Urothelium cell line (cell line): ENCODE measurements at regions not wholly inside any gene's neighbourhood (a gene's known extent, or its start where the extent isn't known, plus 50 kb on each side); places are given as distances from the start of the nearest gene placed in this dataset.

Experiments used
- DNase-seq: peaks from one replicate; pipeline ENCODE4 v3.0.0; 2011; ENCODE audit warnings: low spot score, mixed read lengths
- FAIRE-seq: peaks from 2 replicates; lab custom pipeline; 2011; peaks lifted over from hg19 to GRCh38; lab: Jason Lieb, UNC

DNA sequence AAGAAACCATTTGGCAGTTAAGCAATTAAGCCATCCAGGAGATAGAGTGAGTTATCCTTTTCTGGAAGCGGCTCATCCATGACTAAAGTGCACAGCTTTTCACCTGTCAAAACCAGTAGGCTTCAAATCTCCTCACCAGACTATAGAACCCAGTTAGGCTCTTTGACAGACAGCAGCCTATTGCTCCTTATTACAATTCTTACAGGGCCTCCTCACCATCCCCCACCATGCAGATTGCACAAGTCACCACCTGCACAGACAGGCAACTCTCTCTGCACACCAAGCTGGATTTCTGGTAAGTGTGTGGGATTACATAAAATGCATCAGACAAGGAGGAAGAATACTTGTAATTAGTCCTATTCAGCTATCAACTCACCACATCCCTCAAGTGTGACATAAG, 301.6 kb downstream of the SNX13 start:
- DNase-seq (no peak), FAIRE-seq (no peak)

DNA sequence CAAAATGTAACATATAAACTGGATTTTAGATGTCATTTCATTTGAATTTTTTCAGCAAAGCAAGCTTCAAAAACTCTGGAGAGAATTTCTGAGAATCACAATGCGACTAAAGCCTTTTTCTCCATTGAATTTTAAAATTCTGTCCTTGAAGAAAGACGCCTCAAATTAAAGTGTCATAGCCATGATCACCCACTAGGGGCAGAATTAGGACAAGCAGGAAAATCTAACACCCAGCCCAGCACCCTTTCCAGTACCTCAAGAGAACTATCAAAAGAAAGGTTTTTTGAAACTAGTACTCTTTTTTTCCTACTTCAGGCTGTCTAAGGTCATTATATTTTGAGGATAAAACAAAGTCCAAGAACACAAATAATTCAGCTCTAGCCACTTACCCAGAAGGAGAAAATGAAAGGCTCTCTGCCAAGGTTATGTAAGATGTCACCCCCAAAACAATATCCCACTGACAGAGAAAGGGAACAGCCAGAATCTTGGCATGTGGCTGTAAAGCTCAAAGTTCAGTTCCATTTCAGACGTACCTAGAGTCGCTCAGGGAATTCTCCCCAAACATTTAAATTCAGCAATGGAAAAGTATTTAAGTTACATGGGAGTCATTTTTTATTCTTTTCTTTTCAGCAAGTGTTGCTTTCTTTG, 299.4 kb downstream of the SNX13 start:
- FAIRE-seq: no peak
- DNase-seq: peak; percentile 45

DNA sequence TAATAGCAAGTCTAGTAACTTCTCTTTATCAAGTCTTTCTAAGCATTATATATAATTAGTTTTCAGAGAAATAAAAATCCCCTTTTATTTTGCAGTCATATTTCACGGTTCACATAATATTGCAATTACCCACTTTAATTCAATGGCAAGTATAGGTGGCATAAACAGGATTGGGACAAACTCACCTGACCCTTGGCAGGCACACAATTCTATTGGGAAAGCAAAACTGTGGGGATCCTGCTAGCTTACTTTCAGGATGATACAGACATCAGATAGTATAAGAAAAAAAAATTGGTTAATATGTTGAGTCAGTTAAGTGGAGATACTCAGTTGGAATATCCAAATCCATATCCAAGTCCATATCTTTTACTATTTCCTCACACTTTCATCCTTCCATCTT, 294.8 kb downstream of the SNX13 start:
- FAIRE-seq (no peak), DNase-seq (no peak)

DNA sequence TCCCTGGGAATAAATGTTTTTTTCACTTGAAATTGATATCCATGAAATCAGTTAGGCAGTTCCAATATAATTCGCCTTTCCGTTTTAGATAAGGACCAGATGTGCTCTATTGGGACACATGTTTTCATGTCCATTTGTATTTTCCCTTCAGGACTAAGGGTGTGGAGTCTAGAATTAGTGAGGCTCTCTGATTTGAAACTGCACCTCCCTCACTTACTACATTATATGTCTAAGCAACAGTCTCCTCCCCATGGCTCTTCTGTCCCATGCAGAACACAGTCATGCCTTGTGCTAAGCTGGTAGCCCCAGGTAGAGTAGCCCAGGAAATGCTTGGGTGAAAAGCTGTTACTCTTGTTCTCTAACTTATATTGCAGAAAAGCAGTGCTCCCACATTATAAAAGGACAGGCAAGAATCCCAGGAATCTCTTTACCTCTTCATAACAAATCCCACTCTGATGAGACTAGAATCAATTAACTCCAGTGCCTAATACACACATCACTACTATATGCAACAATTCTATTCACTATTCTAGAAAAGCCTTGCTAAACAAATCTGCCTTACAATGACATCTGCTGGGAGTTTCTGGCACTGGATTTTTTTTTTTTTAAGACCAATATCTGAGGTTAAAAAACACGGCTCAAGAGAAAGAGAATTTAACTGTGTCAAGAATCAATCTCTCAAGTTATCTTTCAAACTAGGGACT, 293.9 kb downstream of the SNX13 start:
- FAIRE-seq (no peak), DNase-seq (peak; percentile 13)

DNA sequence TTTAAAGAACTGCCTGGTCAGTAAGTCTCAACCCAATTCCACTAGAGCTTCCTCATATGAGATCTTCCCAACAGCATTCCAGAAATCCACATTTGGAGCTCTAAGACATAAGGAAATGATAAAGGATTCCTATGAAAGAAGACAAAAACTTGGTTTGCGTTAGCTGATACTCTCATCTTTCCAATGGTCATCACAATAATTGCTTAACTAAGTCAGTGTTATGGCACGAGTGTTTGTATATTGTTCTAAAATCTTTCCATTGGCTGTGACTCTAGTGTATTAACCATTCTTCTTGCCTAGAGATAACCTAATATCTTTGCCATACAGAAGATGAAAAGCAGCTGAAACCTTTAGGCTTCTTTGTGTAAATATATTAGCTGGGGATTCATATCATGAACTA, 289.0 kb downstream of the SNX13 start:
- no peak for FAIRE-seq
- no peak for DNase-seq

DNA sequence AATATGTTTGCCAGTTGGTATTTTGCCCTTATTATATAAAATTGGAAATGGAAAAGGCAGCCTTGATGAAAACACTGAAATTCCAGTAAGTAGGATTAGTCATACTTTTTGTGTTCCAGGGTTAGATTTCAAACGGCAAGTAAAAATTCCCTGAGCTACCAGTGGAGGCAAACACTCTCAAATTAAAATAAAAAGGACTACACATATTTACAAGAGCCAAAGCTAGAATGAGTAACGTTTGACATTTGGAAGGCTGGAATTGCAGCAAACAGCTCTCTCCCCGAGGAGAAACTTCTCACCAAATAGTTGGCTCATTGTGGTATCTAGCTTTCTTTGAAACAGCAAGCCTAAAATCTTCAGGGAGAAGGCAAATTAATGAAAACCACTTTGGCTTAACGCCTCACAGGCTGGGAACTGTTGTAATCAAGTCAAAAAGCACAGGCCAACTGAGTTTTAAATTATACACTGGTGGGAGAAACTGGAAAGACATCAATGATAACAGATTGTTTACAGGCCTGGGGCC, 288.4 kb downstream of the SNX13 start:
- FAIRE-seq (no peak), DNase-seq (peak; percentile 53)

DNA sequence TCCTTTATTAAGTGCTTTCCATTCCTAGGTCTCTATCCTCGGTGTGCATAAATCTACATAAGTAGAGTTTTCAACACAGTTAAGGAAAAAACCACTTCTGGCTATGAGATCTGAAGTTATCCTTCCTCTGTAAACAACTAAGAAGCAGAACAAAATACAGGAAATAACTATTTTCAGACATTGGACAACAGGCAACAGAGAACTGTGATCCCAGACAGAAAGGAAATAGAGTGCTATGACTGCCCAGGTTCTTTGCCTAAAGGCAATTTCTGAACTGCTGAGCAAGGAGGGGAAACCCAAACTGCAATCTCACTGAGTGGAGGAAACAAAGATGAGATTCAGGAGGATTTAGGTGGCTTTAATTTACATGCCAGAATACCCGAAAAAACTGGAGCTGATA, 285.4 kb downstream of the SNX13 start:
- no peak for FAIRE-seq
- no peak for DNase-seq

DNA sequence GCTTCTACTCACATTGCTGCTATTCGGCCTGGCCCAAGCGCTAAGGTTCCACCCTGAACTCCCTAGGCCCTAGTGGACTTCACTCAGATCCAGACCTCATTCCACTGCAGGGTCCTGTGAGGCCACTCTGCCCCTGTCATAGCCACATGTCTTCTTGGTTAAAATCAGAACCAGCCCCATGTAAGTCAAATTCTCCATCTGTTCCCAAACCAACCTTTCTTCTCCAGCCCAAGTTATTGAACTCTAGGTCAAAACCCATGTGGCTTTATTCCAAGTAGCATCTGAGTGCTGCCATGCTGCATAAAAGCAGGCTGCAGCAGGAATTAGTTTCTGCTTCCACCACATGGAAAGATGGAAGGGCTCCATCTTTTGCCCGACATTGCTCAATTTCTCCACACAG, 281.2 kb downstream of the SNX13 start:
- DNase-seq: no peak
- no peak for FAIRE-seq

DNA sequence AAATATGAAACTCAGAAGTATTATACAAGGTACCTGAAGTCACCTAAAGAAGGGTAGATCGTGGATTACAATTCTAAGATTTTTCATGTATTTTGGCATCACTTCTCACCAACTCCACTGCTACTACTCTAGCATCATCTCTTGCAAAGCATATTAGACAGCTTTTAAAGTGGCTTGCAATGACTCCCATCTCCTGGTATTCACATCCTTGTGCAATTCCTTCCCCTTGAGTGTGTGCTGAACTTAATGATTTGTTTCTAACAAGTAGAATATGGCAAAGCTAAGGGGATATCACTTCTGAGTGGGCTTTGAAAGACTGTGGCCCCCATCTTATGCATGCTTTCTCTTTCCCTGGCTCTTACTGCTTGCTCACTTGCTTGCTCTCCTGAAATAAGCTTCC, 280.2 kb downstream of the SNX13 start:
- FAIRE-seq (no peak), DNase-seq (no peak)

DNA sequence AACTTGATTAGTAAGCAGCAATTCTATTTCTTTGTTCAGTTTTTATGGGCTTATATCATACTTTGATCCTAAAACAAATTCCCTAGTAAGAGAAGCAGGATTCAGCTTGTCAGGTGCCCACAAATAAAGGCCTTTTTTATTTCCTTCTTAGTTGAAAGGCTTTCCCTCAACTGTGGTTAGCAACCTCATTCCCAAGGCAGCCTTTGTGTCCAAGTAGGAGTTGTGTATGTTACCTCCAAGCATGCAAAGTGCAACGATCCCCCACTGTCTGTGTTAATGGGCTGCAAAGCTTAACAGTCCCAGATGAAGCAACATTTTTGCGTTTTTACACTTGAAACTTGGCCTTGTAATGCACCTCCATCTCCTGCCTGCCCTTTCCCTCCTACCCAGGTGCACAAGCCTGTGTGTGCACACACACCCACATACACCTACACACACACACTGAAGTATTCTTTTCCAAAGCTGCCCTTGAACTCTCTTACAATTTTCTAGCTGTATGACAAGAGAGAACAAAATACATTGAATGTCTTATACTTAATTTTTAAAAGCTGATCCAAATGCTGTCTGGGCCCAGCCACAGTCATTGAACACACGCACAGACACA, 278.2 kb downstream of the SNX13 start:
- DNase-seq (peak; percentile 54), FAIRE-seq (peak; percentile 88)

DNA sequence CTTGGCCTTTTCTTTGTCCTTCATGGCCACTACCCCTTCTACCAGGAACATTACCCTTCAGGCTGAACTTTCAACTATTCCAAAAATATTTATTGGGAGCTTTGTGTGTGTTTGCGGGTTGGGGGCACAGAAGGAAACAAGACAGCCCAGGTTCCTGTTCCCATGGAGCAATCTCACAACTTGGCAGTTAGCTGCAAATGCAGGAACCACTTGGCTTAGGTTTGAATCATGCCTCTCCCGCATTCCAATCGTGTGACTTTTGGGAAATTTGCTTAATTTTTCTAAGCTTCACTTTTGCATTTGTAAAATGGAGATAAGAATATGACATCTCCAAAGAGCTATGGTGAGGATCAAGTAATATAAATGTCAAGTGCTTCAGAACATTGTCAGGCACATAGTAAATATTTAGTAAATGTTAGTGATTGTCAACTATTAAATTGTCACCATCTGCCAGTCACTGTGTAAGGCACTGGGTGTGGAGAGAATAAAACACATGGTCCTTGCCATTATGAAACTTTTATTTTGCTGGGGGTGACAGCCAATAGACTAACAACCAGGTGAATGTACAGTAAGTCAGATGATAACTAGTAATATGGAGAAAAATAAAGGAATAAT, 277.1 kb downstream of the SNX13 start:
- FAIRE-seq (peak; percentile 17), DNase-seq (peak; percentile 58)

DNA sequence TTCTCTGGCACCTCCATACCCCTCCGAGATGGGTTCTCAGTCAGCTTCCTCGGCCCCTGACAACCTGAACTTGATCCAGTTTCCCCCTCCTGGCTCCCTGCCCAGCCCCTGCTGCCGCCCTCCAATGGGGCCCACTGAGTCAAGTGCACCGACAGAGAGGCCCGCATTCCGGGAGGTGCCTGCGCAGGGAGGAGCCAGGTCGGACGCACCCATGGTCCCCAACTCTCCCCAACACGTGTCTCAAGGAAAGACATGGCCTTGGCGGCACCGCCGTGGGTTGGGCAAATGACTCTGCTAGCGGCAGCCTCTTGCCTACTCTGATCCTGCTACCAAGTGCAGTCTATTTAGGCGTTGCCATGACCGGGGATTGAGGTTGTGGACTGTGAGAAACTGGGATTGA, 275.3 kb downstream of the SNX13 start:
- DNase-seq: no peak
- no peak for FAIRE-seq

DNA sequence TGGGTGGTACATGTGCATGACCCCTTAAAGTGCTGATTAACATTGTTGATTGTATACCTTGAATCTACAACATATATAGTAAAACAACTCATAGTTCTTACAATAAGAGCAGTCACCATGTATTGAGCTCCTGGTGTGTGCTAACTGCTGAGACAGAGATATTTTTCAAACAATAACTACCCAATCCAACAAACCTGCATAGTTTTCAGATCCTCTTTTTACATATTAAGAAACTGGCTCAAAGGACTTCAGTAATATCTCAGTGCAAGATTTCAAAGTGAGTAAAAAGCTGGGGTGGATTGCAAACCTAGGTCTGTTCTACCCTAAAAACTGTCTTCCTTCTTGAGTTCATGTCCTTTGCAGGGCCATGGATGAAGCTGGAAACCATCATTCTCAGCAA, 272.2 kb downstream of the SNX13 start:
- FAIRE-seq (no peak), DNase-seq (no peak)

DNA sequence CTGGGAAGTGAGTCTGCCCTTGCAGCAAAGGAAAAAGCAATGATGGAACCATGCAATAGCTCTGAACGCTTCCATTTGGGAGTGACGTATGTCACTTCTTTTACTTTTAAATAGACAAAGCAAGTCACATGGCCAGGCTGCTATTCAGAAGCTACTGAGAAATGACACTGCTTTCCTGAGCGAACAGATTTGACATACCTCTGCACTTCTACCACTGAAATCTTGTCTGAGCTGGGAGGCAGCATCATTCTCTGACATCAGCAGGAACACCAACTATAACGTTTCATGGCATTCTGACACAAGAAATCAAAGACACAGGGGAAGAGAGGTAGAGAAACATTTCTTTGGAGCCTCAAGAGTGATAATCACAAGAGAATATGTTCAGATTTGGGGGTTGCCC, 271.1 kb downstream of the SNX13 start:
- no peak for FAIRE-seq
- no peak for DNase-seq

DNA sequence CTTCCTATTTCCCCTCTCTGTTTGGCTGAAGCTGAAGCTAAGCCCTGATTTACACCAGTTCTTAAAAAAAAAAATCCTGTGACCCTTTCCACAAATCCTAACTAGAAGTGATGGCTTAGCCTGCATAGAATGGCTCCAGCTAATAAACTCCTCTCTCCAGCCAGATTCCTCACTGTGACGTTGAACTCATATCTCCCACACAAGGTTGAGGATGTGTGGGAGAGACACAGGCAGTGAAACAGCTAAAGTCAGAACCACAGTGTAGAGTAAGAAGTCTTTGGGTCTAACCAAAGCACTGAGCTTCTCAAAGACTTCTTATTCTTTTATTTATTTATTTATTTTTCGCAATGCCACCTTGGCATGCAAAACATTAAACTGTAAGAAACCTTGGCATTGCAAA, 268.3 kb downstream of the SNX13 start:
- no peak for FAIRE-seq

DNA sequence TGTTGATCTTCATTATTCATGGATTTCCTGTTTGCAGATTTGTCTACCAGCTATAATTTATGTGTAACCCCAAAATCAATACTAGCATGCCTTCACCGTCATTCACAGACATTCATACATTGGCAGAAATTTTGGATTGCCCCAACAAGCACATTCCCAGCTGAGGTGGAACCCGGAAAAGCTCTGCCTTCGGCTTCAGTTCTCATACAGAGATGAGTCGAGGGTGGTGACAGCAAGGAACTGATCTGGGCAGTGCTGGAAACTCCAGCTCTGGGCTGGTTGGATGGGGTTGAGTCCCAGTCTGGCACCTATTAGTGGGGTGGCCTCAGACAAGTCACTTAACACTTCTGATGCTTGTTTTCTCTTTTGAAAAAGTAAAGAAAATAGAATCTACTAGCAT, 267.5 kb downstream of the SNX13 start:
- DNase-seq: no peak
- no peak for FAIRE-seq

More for the DNA sequence above, 268.3 kb downstream of the SNX13 start:
- DNase-seq: no peak

DNA sequence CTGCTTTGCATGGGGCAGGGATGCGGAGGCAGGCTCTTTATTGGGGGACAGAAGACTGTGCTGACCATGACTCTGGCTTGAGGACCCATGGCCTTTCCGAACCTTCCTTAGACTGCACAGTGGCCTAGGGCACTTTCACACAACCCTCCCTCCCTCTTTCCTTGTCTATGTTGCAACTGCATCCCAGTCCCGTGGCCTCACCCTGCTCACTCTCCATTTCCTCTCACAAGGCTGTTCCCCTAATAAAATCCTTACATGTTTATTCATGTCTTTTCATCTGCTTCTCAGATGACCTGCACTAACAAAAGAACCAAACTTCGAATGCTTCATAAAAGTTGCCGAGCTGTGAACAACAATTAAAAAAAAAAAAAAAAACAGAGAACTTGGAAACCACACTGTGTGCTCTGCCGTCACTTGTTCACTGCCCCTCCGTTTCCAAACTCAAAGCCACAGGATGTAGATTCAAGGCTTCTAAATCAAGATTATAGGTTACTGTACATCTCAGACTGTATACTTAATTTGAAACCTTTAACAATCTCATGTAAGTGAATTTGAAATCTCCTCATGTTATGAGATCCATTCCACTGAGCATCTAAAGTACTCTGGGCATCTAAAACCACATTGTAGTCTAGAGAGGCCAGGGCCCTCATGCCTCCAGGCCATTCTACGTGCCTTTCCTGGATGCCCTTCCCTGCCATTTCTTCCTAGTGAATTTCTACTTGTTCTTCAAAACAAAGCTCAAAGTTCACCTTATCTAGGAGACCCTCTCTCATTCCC, 265.9 kb downstream of the SNX13 start:
- FAIRE-seq: no peak
- no peak for DNase-seq

DNA sequence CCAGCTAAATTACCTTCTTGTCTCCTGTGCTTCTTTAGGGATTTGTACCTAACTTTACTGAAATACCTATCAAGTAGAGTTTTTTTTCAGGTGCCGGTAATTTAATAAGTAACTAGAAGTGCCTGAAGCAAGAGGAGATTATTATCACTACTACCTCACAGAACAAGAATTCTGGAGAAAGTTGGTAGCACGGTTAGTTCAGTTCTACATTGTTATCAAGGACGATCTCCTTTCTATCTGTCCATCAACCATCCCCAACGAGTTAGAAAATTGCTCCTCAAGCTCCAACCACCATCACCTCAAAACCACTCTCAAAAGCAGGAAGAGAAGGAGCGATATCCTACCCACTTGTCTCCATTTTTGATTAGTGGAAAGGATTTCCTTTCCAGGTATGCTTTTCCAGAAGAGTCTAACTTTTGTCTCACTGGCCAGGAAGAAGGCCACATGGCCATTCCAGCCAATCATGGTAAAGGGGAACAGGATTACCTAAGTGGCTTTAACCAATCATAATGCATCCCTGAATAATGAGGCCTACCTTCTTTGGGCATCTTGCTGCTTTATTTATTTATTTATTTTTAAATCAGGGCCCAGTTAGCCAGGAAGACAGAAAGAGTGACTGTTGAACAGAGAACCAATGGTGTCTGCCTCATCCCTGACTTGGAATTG, 265.2 kb downstream of the SNX13 start:
- FAIRE-seq: no peak
- no peak for DNase-seq

DNA sequence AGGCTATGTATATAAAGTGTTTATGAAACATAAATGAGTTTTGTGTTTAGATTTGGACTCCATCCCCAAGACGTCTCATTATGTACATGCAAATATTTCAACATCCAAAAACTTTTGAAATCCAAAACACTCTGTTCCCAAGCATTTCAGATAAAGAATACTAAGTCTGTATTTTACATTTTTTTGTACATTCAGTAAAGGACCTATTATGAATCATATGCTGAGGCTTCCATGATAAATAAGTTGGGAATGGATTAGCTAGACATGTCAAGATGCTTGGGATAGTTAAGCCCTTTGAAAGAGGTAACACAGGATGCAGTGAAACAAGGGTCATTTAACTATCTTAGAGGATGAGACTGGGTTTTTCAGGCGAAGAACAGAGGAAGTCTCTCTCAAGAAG, 262.9 kb downstream of the SNX13 start:
- FAIRE-seq (no peak), DNase-seq (no peak)

DNA sequence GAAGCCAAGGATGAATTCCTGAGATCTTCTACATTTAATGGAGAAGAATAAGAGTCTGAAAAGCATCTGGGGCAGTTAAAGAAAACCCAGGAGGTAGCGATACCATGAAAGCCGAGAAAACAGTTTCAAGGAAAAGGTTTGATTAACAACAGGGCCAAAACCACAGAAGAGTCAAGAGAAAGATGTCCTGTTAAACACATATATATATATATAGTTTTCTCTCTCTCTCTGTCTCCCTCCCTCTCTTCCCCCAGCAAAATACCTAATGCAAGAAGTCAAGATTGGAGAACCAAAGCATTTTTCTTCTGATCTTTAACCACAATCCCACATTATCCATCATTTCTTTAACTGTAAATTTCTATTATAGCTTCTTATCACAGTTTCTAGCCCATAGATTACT, 261.4 kb downstream of the SNX13 start:
- FAIRE-seq (no peak), DNase-seq (no peak)
